HG02759 (cell line): ENCODE measurements at regions not wholly inside any gene's neighbourhood (a gene's known extent, or its start where the extent isn't known, plus 50 kb on each side); places are given as distances from the start of the nearest gene placed in this dataset.
"Not testable (repeated sequence)": the region's sequence is repeated elsewhere in the genome, so short reads cannot be mapped to it uniquely, and the experiment has no call there.

Experiments used
- ATAC-seq: cut with Tn5 transposase; IDR thresholded peaks from one replicate; pipeline ENCODE4 v1.9.1; 2021; ENCODE audit warnings: mild to moderate bottlenecking, moderate library complexity; ENCODE audit not compliant: unreplicated experiment

GRCh38 chr13:83825676-83826075 is 56.6 kb downstream of the SLITRK1 start:
- ATAC-seq: no peak

DNA sequence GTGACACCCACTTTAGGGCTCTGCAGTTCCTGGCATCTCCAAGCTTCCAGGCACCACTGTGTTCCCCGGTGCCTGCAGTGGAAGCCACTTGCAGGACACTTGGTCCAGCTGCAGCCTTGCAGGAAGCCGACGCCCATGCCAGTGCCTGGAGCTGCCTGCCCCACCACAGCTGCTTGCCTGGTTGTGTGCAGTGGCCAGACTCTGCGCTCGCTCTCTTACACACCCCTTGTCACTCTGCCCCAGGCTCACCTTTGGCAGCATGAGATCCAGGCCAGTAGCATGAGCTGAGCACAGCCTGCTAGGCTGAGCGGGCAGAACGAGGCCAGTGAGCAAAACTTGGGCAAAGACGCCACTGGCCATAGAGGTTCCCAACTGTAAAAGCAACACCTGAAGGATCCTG is 57.7 kb downstream of the SLITRK1 start:
- no peak for ATAC-seq

- ATAC-seq: no peak
Observed at GRCh38 chr13:83824120-83824519, 58.2 kb downstream of the SLITRK1 start.

GRCh38 chr13:83819611-83820010 is 62.7 kb downstream of the SLITRK1 start:
- no peak for ATAC-seq

GRCh38 chr13:83819156-83819555 is 63.1 kb downstream of the SLITRK1 start:
- ATAC-seq: no peak

GRCh38 chr13:83816081-83816480 is 66.2 kb downstream of the SLITRK1 start:
- no peak for ATAC-seq

GRCh38 chr13:83815598-83815997 is 66.7 kb downstream of the SLITRK1 start:
- ATAC-seq: no peak

GRCh38 chr13:83810136-83810535 is 72.1 kb downstream of the SLITRK1 start:
- ATAC-seq: no peak

GRCh38 chr13:83804356-83804962 is 77.8 kb downstream of the SLITRK1 start:
- no peak for ATAC-seq

- ATAC-seq: no peak
Observed at GRCh38 chr13:83798731-83799130, 83.5 kb downstream of the SLITRK1 start.

DNA sequence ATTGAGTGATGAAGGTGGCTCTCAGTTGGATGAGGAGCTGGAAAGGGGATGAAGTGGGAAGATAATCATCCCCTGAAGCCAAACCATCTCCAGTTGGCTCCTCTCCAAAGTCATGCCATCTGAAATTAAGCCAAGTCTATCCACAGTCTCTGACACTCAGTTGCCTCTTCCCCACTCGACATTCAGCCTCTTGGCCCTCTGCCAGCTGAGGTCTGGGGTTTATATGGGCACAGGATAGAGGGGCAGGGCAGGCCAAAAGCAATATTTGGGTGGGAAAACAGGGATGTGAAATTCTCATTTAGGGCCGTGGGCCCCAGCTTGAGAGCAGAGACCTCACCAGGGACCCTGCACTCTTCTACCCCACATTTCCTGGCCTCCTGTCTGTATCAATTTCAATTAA is 85.9 kb downstream of the SLITRK1 start:
- no peak for ATAC-seq

GRCh38 chr13:83794583-83794982 is 87.7 kb downstream of the SLITRK1 start:
- no peak for ATAC-seq

DNA sequence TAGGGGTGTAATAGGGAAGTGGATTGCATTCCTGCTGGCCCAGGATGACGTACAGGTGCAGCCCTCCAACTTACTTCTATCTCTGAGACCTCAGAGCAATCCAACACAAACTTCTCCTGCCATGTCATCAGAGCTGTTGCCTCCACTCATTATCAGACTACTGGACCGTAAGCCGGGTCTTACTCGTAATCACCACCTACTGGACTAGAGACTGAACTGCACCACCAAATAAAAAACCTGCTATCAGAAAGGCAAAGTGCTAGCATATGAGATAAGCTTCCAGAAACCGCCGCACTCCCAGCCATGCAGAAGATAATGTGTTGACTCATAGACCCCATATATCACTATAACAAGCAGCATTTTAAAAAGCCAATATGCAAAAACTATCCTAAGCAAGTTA is 102.0 kb downstream of the SLITRK1 start:
- ATAC-seq: no peak

DNA sequence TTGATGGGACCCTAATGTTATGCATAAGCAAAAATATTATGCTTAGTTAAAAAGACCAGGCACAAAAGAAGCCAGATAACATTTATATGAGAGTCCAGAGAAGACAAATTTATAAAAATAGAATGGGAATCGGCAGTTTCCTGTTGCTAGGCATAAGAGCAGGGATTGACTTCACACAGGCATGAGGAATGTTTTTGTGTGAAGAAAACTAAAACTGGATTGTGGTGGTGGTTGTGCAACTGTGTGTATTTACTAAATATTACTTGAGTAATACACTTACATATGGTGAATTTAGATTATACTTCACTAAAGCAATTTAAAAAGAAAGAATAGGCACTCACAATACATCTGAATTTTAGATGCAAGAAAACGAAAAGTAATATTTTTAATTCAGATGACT is 108.3 kb downstream of the SLITRK1 start:
- no peak for ATAC-seq

DNA sequence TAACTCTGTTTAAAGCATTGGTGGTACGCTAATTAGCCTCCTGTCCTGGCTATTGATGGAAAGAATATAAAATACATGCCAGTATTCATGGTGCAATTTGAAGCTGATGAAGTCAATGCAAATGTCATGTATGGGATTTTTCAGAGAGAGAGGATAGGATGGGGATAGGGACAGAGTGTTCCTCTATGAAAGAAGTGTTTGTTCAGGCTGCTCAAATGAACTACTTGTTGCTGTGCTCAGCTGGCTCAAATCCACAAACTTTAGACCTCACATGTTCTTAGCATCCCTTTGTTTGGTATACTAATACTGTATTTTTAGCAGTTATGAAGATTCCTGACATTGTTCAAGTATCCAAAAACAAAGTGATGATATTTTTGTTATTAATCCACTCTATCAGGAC is 116.5 kb downstream of the SLITRK1 start:
- ATAC-seq: no peak

DNA sequence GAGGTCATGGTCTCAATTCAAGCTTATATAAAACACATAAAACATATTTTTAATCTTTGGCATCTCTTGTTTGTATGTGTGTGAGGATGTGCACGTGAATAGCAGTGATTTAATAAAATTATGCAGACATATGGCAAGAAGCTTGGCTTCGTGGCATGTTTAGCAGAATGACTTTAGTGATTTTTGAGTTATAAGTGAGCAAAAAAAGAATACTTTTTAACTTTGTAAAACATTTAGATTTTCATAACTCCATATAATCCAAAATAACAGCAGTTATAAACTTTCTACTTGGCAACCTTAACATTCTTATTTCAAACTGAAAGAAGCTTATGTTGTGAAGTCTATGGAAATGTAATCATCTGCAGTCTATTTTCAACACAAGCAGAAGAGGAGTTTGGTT is 120.6 kb downstream of the SLITRK1 start:
- no peak for ATAC-seq

DNA sequence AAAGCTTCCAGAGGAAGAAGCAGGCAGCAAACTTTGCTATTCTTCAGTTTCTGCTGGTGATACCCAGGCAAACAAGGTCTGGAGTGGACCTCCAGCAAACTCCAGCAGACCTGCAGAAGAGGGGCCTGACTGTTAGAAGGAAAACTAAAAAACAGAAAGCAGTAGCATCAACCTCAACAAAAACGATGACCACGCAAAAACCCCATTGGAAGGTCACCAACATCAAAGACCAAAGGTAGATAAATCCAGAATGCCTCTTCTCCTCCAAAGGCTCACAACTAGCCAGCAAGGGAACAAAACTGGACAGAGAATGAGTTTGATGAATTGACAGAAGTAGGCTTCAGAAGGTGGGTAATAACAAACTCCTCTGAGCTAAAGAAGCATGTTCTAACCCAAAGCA is 127.1 kb downstream of the SLITRK1 start:
- ATAC-seq: not testable (repeated sequence)

- no peak for ATAC-seq
Observed at GRCh38 chr13:83753912-83754624, 128.2 kb downstream of the SLITRK1 start.

- ATAC-seq: no peak
Observed at GRCh38 chr13:83752141-83752540, 130.1 kb downstream of the SLITRK1 start.

DNA sequence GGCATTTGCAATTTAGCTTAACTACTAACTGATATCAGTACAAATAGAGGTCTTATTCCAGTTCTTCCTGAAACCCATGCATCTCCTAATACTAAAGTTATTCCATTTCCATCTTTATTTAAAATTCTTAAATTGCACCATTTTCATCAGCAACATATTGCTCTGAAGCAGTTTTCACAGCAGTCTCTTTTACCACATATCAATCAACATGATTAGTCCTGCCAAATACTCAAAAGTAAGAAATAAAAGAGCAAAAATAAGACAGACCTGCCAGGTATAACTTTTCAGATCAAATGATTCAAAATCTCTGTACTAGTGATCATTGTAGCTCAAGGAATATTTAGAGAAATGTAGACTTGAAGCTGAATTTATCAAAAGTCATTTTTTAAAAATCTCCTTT is 141.7 kb downstream of the SLITRK1 start:
- no peak for ATAC-seq

DNA sequence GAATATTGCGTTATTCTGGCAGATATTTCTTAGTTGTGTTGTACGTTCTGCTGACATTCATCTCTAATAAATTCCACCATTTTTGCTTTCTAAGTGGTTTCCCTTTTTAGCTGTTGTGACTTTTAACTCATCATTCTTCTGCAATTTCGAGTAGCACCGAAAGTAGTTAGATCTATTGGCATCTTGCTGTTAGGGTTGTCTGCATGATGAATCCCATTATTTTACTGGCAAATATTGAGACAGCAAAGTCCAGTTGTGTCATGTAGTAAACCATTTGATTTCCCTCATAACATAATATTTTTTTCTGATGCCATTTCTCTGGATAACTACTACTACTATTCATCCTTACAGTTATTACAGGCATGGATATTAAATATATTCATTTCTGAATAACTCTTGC is 143.9 kb downstream of the SLITRK1 start:
- no peak for ATAC-seq

DNA sequence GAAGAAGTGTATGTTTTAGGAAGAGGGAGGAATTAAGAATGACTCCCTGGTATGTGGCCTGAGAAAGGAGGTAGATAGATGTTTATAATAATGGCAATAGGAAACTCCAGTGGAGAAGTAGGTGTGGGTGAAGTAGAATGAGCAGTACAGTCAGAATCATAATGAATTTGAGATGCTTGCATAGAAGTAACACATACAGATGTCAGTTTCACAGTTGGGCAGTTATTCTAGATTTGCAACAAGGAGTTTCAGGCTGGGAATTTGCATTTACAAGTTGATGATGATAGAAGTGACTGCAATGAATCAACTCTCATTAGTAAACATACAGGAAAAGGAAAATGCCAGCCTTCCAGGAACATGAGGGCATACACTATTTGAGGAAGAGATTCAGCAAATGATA is 149.0 kb downstream of the SLITRK1 start:
- no peak for ATAC-seq

GRCh38 chr13:83732755-83733154 is 149.5 kb downstream of the SLITRK1 start:
- no peak for ATAC-seq
